HEK293T (cell line): ENCODE measurements at regions not wholly inside any gene's neighbourhood (a gene's known extent, or its start where the extent isn't known, plus 50 kb on each side); places are given as distances from the start of the nearest gene placed in this dataset.
"Not testable (repeated sequence)": the region's sequence is repeated elsewhere in the genome, so short reads cannot be mapped to it uniquely, and the experiment has no call there.

Experiments
- ARNT ChIP-seq: fragments of 450-650 bp; IDR thresholded peaks from 2 replicates; pipeline ENCODE4 v1.6.1; 2017; ENCODE audit warnings: mild to moderate bottlenecking
- BHLHE40 ChIP-seq: fragments of 450-650 bp; IDR thresholded peaks from 2 replicates; pipeline ENCODE4 v1.6.1; 2016; ENCODE audit warnings: mild to moderate bottlenecking, moderate library complexity, borderline replicate concordance
- CTBP1 ChIP-seq: fragments of 450-650 bp; IDR thresholded peaks from 2 replicates; pipeline ENCODE4 v1.6.1; 2016; ENCODE audit warnings: borderline replicate concordance
- ELF4 ChIP-seq: fragments of 450-650 bp; IDR thresholded peaks from 2 replicates; pipeline ENCODE4 v1.6.1; 2017; ENCODE audit warnings: antibody characterized with exemption
- FOXK2 ChIP-seq: fragments of 450-650 bp; IDR thresholded peaks from 2 replicates; pipeline ENCODE4 v1.6.1; 2016; ENCODE audit warnings: mild to moderate bottlenecking
- FOXM1 ChIP-seq: fragments of 450-650 bp; IDR thresholded peaks from 2 replicates; pipeline ENCODE4 v1.6.1; 2017; ENCODE audit warnings: mild to moderate bottlenecking, borderline replicate concordance
- HDGF ChIP-seq: fragments of 450-650 bp; IDR thresholded peaks from 2 replicates; pipeline ENCODE4 v1.6.1; 2017; ENCODE audit warnings: antibody characterized with exemption, borderline replicate concordance
- NFRKB ChIP-seq: fragments of 450-650 bp; IDR thresholded peaks from 2 replicates; pipeline ENCODE4 v1.6.1; 2016; ENCODE audit warnings: mild to moderate bottlenecking, moderate library complexity
- SUZ12 ChIP-seq: fragments of 450-650 bp; IDR thresholded peaks from 2 replicates; pipeline ENCODE4 v1.6.1; 2016; ENCODE audit warnings: mild to moderate bottlenecking
- TARDBP ChIP-seq: fragments of 450-650 bp; IDR thresholded peaks from 2 replicates; pipeline ENCODE4 v1.6.1; 2016
- ZNF384 ChIP-seq: fragments of 450-650 bp; IDR thresholded peaks from 2 replicates; pipeline ENCODE4 v1.6.1; 2016

DNA sequence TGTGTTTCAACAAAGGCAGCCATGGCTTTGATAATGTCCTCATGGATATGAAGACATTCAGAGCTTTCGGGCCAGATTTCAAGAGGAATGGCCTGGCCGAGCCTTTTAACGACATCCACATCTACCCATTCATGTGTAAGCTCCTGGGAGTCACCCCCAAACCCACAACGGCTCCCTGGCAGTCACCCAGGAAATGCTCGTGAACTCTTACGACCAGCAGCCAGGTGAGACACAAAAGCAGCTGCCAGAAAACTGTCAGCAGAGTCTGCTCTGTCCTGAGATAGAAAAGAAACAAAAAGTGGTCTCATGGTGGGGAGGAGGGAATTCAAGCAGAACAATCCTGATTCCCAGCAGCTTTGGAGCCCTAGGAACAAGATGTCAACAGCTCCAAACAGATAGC is 52.9 kb upstream of the DEFB108B start:
- not testable (repeated sequence) for TF ChIP-seq BHLHE40, CTBP1, FOXM1, TARDBP, ELF4, ZNF384, SUZ12, ARNT, FOXK2, HDGF, NFRKB
